ENCODE measurements at regions not wholly inside any gene's neighbourhood (a gene's known extent, or its start where the extent isn't known, plus 50 kb on each side); places are given as distances from the start of the nearest gene placed in this dataset.

DNA sequence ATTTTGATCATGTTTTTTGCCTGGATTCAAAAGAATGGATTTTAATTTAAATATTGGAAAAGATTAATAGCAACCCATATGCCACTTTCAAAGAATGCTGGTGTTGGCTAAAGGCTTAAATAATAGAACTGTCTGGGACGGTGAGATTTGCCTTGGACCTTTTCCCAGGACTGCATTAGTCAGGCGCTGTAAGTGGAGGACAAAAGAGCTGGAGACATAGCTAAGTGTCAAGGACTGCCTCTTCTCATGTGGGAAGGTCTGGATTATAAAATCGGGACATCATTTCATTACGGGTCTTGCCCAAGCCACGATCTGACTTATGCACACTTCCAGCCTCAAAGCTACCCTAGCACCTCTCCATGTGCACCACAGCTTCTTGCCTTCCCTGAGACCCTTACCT, 458.5 kb upstream of the DEPDC1 start:
- DNase-seq = no peak

DNA sequence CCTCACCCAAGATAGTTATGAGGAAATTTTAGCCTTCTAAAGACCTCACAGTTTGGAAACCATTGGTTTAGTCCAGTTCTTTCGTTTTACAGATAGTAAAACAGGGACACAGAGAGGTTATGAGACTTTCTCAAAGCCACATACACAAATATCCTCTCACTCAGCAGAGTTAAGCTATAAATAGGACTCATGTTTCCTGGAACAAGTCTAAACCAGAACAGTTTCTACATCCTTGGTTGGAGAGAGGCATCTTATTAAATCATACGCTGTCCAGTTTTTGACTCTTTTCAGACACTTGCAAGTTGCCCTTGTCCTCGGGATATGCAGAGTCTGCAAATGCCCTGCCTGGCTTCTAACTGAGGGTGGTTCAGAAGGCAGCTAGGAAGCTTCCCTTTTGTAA, 462.1 kb upstream of the DEPDC1 start:
- no peak for DNase-seq

- no peak for DNase-seq
Measured at GRCh38 chr1:68959461-68960030, 462.7 kb upstream of the DEPDC1 start.

DNA sequence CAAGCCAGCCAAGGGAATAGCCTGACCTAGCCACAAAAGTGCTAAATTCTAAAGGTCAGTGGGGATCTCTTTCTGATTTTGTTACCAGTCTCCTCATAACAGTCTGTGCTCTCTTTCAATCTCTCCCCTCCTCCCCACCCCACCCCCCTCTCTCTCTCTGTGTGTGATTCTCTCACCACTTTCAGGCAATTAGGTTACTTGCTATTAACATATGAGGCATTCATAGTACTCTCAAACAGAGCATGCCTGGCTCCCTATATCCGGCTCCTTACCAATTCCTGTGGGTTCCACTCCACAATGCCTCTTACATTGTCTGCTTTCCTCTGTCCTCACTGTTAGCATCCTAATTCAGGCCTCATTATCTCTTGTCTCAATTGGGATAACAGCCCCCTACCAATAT, 464.3 kb upstream of the DEPDC1 start:
- DNase-seq = no peak

GRCh38 chr1:68963353-68963752, 466.5 kb upstream of the DEPDC1 start:
- DNase-seq = no peak

- DNase-seq = no peak
Measured at GRCh38 chr1:68969441-68969840, 472.6 kb upstream of the DEPDC1 start.

DNA sequence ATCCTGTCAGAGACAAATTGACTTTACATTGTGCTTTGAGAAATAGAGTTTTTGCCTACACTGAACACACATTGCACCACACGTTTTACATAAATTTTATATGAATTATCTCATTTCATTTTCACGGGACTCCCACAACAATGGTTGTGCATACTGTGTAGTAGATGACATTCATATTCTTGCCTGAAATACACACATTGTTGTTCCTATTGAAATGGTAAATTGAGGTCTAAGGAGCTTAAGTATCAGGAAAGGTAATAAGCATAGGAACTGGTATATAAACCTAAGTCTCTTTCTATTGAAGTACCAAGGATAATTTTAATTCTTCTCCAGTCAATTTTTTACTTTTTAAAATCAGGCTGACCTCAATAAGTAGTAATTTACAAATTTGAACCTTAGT, 473.7 kb upstream of the DEPDC1 start:
- DNase-seq = no peak

DNA sequence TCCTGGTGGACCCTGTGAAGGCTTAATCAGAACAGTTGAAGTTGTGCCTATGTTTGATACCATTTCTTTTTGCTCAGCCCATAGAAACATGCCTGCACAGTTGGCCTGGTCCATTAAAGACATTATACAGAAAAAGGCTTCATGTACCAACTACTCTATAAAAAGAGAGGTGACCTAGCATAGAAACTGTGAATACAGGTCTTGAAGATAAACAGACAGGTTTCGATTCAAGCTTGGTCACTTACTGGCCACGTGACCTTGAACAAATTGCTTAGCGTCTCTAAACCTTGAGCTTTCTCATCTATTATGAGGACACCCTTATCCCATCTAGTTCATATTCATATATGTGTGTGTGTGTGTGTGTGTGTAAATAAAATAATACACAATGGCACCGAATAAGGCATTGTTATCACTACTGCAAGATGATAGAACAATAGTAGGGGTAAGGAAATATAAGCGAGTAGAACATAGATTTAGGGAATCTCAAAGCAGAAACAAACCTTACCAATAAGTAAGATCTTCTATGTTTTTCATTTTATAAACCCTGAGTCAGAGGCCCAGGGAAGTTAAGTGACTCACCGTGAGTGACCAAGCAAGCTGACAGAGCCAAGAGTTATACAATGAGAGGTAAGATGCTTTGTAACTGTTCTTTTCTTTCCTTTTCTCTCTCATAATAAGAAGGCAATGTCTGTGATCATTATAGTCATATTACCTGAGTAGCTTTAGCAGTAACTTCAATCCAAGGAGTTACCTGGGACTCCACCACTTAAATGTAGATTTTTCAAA, 476.8 kb upstream of the DEPDC1 start:
- DNase-seq = no peak

DNA sequence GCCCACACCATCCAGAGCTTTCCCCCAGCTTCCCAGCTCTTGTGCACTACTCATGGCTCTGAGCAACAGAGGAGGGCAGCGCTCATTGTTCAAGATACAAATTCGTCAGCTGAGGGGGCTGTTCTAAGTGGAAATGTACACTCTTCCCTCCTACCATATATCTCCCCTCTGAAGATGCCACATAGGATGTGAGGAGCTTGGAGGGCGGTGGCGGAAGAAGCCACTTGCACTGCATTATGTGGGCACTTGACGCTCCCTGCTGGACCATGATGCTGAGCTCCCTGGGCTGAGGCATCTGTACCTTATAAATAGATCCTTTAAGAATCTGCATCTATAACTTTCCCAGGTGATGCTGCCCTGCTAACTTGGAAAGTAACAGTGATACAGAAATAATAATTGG, 477.6 kb upstream of the DEPDC1 start:
- peak in 1 of 51 donors; percentile 21 for DNase-seq

GRCh38 chr1:68975212-68975933, 478.5 kb upstream of the DEPDC1 start:
- DNase-seq = peak in 2 of 51 donors; percentile 5 to 56

DNA sequence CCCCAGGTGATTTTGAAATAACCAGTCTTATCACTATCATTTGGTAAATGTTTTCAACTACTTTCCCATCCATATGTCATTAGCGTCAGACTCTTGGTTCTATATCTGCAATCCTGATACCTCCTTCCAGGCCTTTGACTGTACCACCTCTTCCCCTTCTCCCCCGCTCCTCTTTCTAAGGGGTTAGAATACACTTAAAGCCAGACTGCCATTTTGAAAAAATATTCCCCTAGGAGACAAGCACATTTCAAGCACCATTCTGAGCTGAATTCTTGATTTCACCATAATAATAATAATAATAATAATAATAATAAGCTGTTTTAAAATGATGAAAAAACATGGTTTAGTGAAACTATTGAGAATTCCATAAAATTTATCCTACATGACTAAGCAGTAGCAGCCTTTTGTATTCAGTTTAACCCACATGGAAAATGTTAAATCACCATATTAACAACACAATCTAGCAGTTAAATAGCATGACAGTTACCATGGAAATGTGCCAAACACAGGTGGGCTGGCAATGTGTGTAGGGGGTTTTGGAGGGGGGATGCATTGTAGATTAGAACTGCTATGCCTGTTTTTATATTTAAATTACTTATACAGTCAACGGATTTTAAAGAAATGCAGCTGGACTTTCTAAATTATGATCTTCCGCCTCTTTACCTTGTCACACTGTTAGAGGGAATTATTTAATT, 480.2 kb upstream of the DEPDC1 start:
- DNase-seq = no peak

DNA sequence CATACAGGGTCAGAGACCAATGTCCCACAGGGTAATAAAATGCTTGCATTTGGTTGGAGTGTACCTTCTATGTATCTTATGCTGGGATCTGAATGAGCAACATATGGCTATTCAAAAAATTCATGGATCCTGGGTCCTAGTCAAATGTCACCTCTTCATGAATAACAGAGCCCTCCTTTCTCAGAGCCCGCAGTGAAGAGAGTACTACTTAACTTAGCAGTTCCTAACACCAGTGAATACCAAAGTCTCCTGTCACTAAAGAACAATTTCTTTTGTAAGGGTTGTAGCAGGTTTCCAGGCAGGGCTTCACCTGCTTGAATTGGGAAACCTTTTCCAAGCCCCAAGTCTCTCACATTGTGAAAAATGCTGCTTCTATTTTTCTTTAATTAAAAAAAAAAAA, 483.0 kb upstream of the DEPDC1 start:
- DNase-seq = no peak

DNA sequence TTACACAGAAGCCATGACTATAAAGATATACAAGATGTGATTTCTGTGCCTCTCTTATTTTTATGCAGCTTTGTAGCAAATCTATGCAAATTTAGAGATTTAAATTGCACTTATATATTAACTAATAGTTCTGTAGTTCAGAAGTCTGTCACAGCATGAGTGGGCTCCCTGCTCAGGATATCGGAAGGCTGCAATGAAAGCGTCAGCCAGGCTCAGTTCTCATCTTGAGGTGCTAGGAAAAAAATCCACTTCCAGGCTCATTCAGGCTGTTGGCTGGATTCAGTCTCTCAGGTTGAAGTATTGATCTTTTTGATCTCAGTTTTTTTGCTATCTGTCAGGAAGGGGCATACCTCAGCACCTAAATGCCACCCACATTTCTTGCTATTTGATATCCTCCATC, 487.4 kb upstream of the DEPDC1 start:
- DNase-seq = no peak

DNA sequence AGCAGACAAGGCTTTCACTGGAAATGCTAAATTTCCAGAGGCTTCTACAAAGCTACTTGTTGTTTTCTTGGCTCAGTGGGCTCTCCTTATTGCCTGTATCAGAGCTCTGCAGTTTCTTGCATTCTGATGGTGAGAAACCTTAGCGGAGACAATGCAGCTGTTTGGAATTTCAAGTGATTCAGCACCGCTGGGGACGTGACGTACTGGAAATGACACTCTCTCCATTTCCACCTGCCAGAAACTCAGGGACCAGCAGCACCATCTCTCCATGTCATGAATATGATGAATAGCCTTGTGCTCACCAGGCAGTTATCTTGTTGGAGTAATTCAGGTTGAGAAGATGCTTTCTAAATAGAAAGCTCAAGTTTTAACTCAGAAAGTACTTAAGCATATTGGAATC, 497.2 kb upstream of the DEPDC1 start:
- DNase-seq = no peak

DNA sequence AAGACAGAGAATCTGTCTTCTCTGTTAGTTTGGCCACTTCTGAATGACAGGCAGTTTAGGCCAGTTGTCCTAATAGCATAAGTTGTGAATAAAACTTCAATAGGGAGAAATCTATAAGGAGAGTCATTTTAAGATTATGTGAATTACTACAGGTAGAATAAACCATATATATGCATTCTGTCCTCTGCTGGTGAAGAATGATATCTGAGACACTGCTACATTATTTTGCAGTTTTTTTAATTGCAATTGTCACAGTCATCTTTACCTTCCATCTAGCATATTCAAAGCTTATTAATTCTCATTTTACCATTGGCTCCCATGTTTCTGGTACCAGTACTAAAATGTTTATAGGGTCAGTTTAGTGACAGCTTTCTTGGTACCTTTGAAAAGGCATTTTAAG, 519.6 kb upstream of the DEPDC1 start:
- DNase-seq = no peak

- no peak for DNase-seq
Measured at GRCh38 chr1:69029649-69030048, 532.8 kb upstream of the DEPDC1 start.

DNA sequence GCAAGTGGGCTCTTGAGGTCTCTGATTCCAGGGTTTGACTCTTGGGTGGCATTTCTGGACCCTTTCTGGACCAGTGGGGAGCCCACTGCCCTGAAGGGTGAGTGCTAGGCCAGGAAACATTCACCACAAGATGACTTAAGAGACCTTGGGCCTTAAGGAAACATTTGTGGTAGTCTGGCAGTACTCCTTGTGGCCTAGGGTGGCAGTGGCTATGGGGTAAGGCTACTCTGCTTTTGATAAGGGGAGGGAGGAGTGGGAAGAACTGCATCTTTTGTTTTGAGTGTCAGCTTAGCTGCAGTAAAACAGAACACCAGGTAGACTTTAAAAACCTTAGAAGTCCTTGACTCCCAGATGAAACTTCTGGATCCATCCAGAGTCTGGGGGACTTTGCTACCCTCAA, 529.3 kb upstream of the LRRC7 start:
- DNase-seq = no peak

- no peak for DNase-seq
Measured at GRCh38 chr1:69045572-69045971, 522.1 kb upstream of the LRRC7 start.

DNA sequence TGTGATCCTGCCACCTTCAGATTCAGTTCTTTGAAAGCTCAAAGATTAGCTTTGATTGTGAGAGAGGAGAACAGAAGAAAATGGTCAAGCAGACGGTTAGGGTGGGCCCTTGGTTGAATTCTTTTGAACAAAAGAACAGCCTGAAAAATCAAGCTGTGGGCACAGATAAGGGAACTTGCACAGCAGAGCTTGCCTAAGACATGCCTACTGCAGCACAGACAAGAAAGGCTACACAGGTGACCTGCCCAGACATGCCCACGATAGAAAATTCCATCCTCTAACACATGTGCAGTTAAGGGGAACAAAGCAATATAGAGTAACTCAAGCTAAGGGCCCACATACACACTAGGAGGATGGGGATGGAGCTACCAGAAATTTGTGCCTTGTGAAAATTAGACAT, 512.5 kb upstream of the LRRC7 start:
- DNase-seq = no peak

- DNase-seq = no peak
Measured at GRCh38 chr1:69058454-69058853, 509.3 kb upstream of the LRRC7 start.

DNA sequence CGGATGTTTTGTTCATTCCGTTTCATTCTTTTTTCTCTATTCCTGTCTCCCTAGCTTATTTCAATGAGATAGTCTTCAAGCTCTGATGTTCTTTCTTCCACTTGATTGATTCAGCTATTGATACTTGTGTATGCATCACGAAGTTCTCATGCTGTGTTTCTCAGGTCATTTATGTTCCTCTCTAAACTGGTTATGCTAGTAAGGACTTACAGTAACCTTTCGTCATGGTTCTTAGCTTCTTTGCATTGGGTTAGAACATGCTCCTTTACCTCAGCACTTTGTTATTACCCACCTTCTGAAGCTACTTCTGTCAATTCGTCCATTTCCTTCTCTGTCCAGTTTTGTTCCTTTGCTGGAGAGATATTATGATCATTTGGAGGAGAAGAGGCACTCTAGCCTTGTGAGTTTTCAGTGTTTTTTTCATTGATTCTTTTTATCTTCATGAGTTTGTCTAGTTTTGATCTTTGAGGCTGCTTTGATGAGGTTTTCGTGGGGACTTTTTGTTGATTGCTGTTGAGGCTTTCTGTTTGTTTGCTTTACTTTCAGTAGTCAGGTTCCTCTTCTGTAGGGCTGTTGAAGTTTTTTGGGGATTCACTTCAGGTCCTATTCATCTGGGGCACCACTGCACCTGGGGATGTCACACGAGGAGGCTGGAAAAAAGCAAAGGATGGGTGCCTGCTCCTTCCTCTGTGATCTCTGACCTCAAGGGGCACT, 496.9 kb upstream of the LRRC7 start:
- no peak for DNase-seq

DNA sequence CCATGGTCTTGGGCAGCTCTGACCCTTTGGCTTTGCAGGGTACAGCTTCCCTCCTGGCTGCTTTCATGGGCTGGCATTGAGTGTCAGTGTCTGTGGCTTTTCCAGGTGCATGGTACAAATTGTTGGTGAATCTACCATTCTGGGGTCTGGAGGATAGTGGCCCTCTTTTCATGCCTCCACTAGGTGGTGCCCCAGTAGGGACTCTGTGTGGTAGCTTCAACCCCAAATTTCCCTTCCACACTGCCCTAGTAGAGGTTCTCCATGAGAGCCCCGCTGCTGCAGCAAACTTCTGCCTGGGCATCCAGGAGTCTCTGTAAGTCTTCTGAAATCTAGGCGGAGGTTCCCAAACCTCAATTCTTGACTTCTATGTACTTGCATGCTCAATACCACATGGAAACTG, 494.5 kb upstream of the LRRC7 start:
- no peak for DNase-seq

Data from hypothalamus (tissue), 51 donors.